Germinal center (tissue), 1 donor: ENCODE measurements at regions not wholly inside any gene's neighbourhood (a gene's known extent, or its start where the extent isn't known, plus 50 kb on each side); places are given as distances from the start of the nearest gene placed in this dataset.

Experiments used
- DNase-seq: peaks from one replicate; pipeline ENCODE4 v3.0.0; 2012; ENCODE audit warnings: mixed read lengths, low spot score

GRCh38 chr2:71776227-71776626 is 322.9 kb downstream of the DYSF start:
- no peak for DNase-seq

GRCh38 chr2:71773218-71773617 is 319.9 kb downstream of the DYSF start:
- DNase-seq = no peak

- DNase-seq = no peak
Measured at GRCh38 chr2:71772510-71773172, 319.3 kb downstream of the DYSF start.

- DNase-seq = no peak
Measured at GRCh38 chr2:71767663-71768062, 314.3 kb downstream of the DYSF start.

GRCh38 chr2:71759060-71759459 is 305.7 kb downstream of the DYSF start:
- no peak for DNase-seq

GRCh38 chr2:71757351-71757750 is 304.0 kb downstream of the DYSF start:
- DNase-seq = no peak

GRCh38 chr2:71756280-71756906 is 303.0 kb downstream of the DYSF start:
- no peak for DNase-seq

GRCh38 chr2:71751590-71751989 is 298.2 kb downstream of the DYSF start:
- no peak for DNase-seq

GRCh38 chr2:71749671-71750101 is 296.3 kb downstream of the DYSF start:
- DNase-seq = no peak

- DNase-seq = no peak
Measured at GRCh38 chr2:71748227-71748626, 294.9 kb downstream of the DYSF start.

- no peak for DNase-seq
Measured at GRCh38 chr2:71747559-71747958, 294.2 kb downstream of the DYSF start.

- no peak for DNase-seq
Measured at GRCh38 chr2:71746946-71747501, 293.7 kb downstream of the DYSF start.

- DNase-seq = no peak
Measured at GRCh38 chr2:71744781-71745180, 291.4 kb downstream of the DYSF start.

- no peak for DNase-seq
Measured at GRCh38 chr2:71743995-71744675, 290.8 kb downstream of the DYSF start.

GRCh38 chr2:71742953-71743601 is 289.7 kb downstream of the DYSF start:
- no peak for DNase-seq

GRCh38 chr2:71736986-71737385 is 283.6 kb downstream of the DYSF start:
- no peak for DNase-seq

- no peak for DNase-seq
Measured at GRCh38 chr2:71736091-71736861, 282.9 kb downstream of the DYSF start.
